GM12878 (cell line): ENCODE measurements at regions not wholly inside any gene's neighbourhood (a gene's known extent, or its start where the extent isn't known, plus 50 kb on each side); places are given as distances from the start of the nearest gene placed in this dataset.

ENCODE experiments used
- ATAC-seq: fragments of 200-7000 bp; cut with Tn5 transposase; 3 replicates; pipeline ENCODE4 v1.9.1; 2020; ENCODE audit warnings: mild to moderate bottlenecking, moderate library complexity
- BruUV-seq: library from RNA; stranded (reverse); fragments of 400-500 nt; replicated peaks from 2 replicates; lab custom pipeline; 2021; lab: Mats Ljungman, UMichigan
- CTCF ChIA-PET: fragments of 300-600 bp; sonication (Branson Sonifier 250); formaldehyde crosslinking; extraction: SDS; loops from one replicate; lab custom pipeline; 2021; ENCODE audit warnings: inconsistent platforms; lab: Yijun Ruan, JAX
- POLR2A ChIA-PET: fragments of 350-600 bp; formaldehyde crosslinking; extraction: SDS; loops from one replicate; lab custom pipeline; 2021; ENCODE audit warnings: inconsistent platforms; lab: Charles Lee
- RAD21 ChIA-PET: fragments of 300-600 bp; sonication (Branson Sonifier 250); formaldehyde crosslinking; loops from one replicate; lab custom pipeline; 2023; ENCODE audit warnings: antibody characterized with exemption; ENCODE audit not compliant: unreplicated experiment; lab: Charles Lee
- SMC1A ChIA-PET: fragments of 300-600 bp; sonication (Branson Sonifier 250); formaldehyde crosslinking; loops from one replicate; lab custom pipeline; 2023; ENCODE audit not compliant: unreplicated experiment, uncharacterized antibody; lab: Charles Lee
- DNase-seq: peaks from one replicate; pipeline ENCODE4 v3.0.0-alpha.2; 2011; ENCODE audit warnings: low read depth, low spot score
- FAIRE-seq: peaks from 3 replicates; lab custom pipeline; 2011; peaks lifted over from hg19 to GRCh38; lab: Jason Lieb, UNC
- H2AFZ ChIP-seq: 2 replicates; pipeline ENCODE4 v1.6.0; 2011; ENCODE audit warnings: low read depth, low read length, control low read depth; ENCODE audit not compliant: control insufficient read depth
- H3K27ac ChIP-seq: 2 replicates; pipeline ENCODE4 v1.5.1; 2011; ENCODE audit warnings: control low read depth; ENCODE audit not compliant: control insufficient read depth, insufficient read depth
- H3K27me3 ChIP-seq, 2 experiments: replicated peaks in 1 of 2; 2 replicates each; pipeline versions ENCODE4 v1.6.0 to v1.6.1; 2011; ENCODE audit warnings: low read length in 1 of 2; ENCODE audit not compliant: control insufficient read depth in 2 of 2, insufficient read depth in 2 of 2
- H3K36me3 ChIP-seq, 2 experiments: 2 replicates each; pipeline ENCODE4 v1.5.1; 2011; ENCODE audit warnings: low read length in 1 of 2; ENCODE audit not compliant: control insufficient read depth in 2 of 2, insufficient read depth in 2 of 2
- H3K4me1 ChIP-seq: 2 replicates; pipeline ENCODE4 v1.6.1; 2011; ENCODE audit warnings: mild to moderate bottlenecking, low read length, moderate library complexity, mixed read lengths; ENCODE audit not compliant: control insufficient read depth, insufficient read depth
- H3K4me2 ChIP-seq: 2 replicates; pipeline ENCODE4 v1.6.0; 2011; ENCODE audit warnings: control low read depth; ENCODE audit not compliant: control insufficient read depth, insufficient read depth
- H3K4me3 ChIP-seq: fragments of 200-600 bp; sonication (generic); 2 replicates; pipeline ENCODE4 v1.5.1; 2016
- H3K79me2 ChIP-seq: 2 replicates; pipeline ENCODE4 v1.6.0; 2011; ENCODE audit warnings: low read length; ENCODE audit not compliant: control insufficient read depth, insufficient read depth
- H3K9ac ChIP-seq: 2 replicates; pipeline ENCODE4 v1.8.0; 2011; ENCODE audit warnings: low read length, control low read depth, mixed read lengths; ENCODE audit not compliant: control insufficient read depth, insufficient read depth
- H3K9me3 ChIP-seq: replicated peaks from 3 replicates; pipeline ENCODE4 v1.5.1; 2011; ENCODE audit warnings: mild to moderate bottlenecking, low read length; ENCODE audit not compliant: control insufficient read depth, insufficient read depth
- H4K20me1 ChIP-seq: 2 replicates; pipeline ENCODE4 v1.6.0; 2011; ENCODE audit not compliant: control insufficient read depth, insufficient read depth
- IKZF2 ChIP-seq, 2 experiments: fragments of 450-650 bp; IDR thresholded peaks; 2 replicates each; pipeline ENCODE4 v1.6.1; 2017; ENCODE audit warnings: mild to moderate bottlenecking in 2 of 2, moderate library complexity in 2 of 2
- JUND ChIP-seq: IDR thresholded peaks from 2 replicates; pipeline ENCODE4 v1.6.1; 2012; ENCODE audit warnings: low read depth, mild to moderate bottlenecking, low read length, improper control_type of control experiment, moderate library complexity
- KDM1A ChIP-seq: fragments of 200-600 bp; sonication (generic); IDR thresholded peaks from 2 replicates; pipeline ENCODE4 v1.6.1; 2016; ENCODE audit warnings: borderline replicate concordance
- MTA2 ChIP-seq: fragments of 450-650 bp; IDR thresholded peaks from 2 replicates; pipeline ENCODE4 v1.6.1; 2016; ENCODE audit warnings: low read depth, mild to moderate bottlenecking, moderate library complexity
- RAD51 ChIP-seq: fragments of 450-650 bp; IDR thresholded peaks from 2 replicates; pipeline ENCODE4 v1.6.1; 2016; ENCODE audit warnings: moderate library complexity, mild to moderate bottlenecking, inconsistent platforms
- RB1 ChIP-seq: fragments of 450-650 bp; formaldehyde crosslinking; IDR thresholded peaks from 2 replicates; pipeline ENCODE4 v1.6.1; 2017; ENCODE audit warnings: mild to moderate bottlenecking, borderline replicate concordance
- RUNX3 ChIP-seq: IDR thresholded peaks from 2 replicates; pipeline ENCODE4 v1.6.1; 2012; ENCODE audit warnings: low read length, inconsistent platforms
- SMARCA5 ChIP-seq: fragments of 450-650 bp; IDR thresholded peaks from 2 replicates; pipeline ENCODE4 v1.6.1; 2017; ENCODE audit warnings: mild to moderate bottlenecking
- SMC3 ChIP-seq: IDR thresholded peaks from 2 replicates; pipeline ENCODE4 v1.6.1; 2011; ENCODE audit warnings: low read length, improper control_type of control experiment, borderline replicate concordance
- SPI1 ChIP-seq: IDR thresholded peaks from 2 replicates; pipeline ENCODE4 v1.6.1; 2011; ENCODE audit warnings: low read depth, mild to moderate bottlenecking, low read length, moderate library complexity, borderline replicate concordance; ENCODE audit not compliant: insufficient read depth
- SREBF1 ChIP-seq: IDR thresholded peaks from 2 replicates; pipeline ENCODE4 v1.6.1; 2012; ENCODE audit warnings: mild to moderate bottlenecking, low read length
- SREBF2 ChIP-seq: IDR thresholded peaks from 2 replicates; pipeline ENCODE4 v1.6.1; 2012; ENCODE audit warnings: mild to moderate bottlenecking, low read length
- STAT3 ChIP-seq: IDR thresholded peaks from 2 replicates; pipeline ENCODE4 v1.6.1; 2011; ENCODE audit warnings: low read depth, low read length, improper control_type of control experiment
- TCF12 ChIP-seq: IDR thresholded peaks from 2 replicates; pipeline ENCODE4 v1.6.1; 2011; ENCODE audit warnings: low read depth, mild to moderate bottlenecking, low read length
- TCF7 ChIP-seq: IDR thresholded peaks from 2 replicates; pipeline ENCODE4 v1.6.1; 2014; ENCODE audit warnings: antibody characterized with exemption, borderline replicate concordance
- USF2 ChIP-seq: IDR thresholded peaks from 2 replicates; pipeline ENCODE4 v1.6.1; 2011; ENCODE audit warnings: low read depth, low read length, improper control_type of control experiment, borderline replicate concordance
- YBX1 ChIP-seq: fragments of 450-650 bp; IDR thresholded peaks from 2 replicates; pipeline ENCODE4 v1.6.1; 2016; ENCODE audit warnings: antibody characterized with exemption
- ZNF217 ChIP-seq: fragments of 450-650 bp; IDR thresholded peaks from 2 replicates; pipeline ENCODE4 v1.6.1; 2017; ENCODE audit warnings: antibody characterized with exemption, mild to moderate bottlenecking
- WGBS: methylation state at CpG from one replicate; pipeline ENCODE4 v1.1.6; 2016; ENCODE audit warnings: low lambda C conversion rate; ENCODE audit not compliant: insufficient replicate concordance, insufficient coverage; ENCODE audit errors: missing lambda C conversion rate; 5-methylcytosine and 5-hydroxymethylcytosine counted together
- in situ Hi-C: fragments of 300-500 bp; cut with MboI; formaldehyde crosslinking; loops from 9 replicates; pipeline ENCODE4 v1.14.3; 2018; ENCODE audit warnings: mixed read lengths
- intact Hi-C: fragments of 100-400 bp; cut with micrococcal nuclease; formaldehyde crosslinking; loops from one replicate; pipeline ENCODE4 v1.14.2; 2022; ENCODE audit not compliant: unreplicated experiment

GRCh38 chr15:69849232-69849610, 248.5 kb downstream of the TLE3 start (continued):
- TF ChIP-seq MTA2 (no peak), RB1 (no peak), STAT3 (no peak), IKZF2 (IDR thresholded peaks at IDR 0.05) (no peak), SREBF2 (no peak), SMC3 (no peak)

GRCh38 chr15:69852482-69852881, 245.2 kb downstream of the TLE3 start:
- CTCF ChIA-PET, result no interaction called here
- SMC1A ChIA-PET, result no interaction called here
- Histone ChIP-seq H3K9ac (no peak overlapping the region), H3K4me2 (no peak overlapping the region), H3K4me1 (no peaks in the 10 kb centered on the region), H3K9me3 (no peaks in the 10 kb centered on the region; the same call in 2 of the 3 replicates), H4K20me1 (no peaks in the 10 kb centered on the region), H3K27ac (no peak overlapping the region), H3K36me3 (no peaks in the 10 kb centered on the region), H2AFZ (no peak overlapping the region), H3K27me3 (peaks cover 0 to 2% of the 10 kb centered on the region in 2 experiments; a peak in 2 of 4 replicates), H3K79me2 (no peaks in the 10 kb centered on the region), H3K4me3 (no peak overlapping the region)
- DNase-seq (no peak), FAIRE-seq (no peak), ATAC-seq (no peak)
- in situ Hi-C loops (no loop called here), intact Hi-C loops (no loop called here)
- TF ChIP-seq TCF12, result no peak
- no peak for TF ChIP-seq RUNX3
- no peak for TF ChIP-seq SMARCA5
- no peak for TF ChIP-seq ZNF217
- no peak for TF ChIP-seq YBX1
- no peak for TF ChIP-seq SPI1
- no peak for TF ChIP-seq JUND
- no peak for TF ChIP-seq TCF7
- TF ChIP-seq USF2, result no peak
- no peak for TF ChIP-seq SREBF1
- no peak for TF ChIP-seq RAD51
- TF ChIP-seq KDM1A, result no peak
- POLR2A ChIA-PET, result interaction anchor here (0.5 kb wide), 1 partner anchor 423 kb away, joined by 4 read pairs; no protein-coding TSS in a partner anchor
- no TSS peak for BruUV-seq
- RAD21 ChIA-PET, result no interaction called here
- 44% methylated on average over 3 of the region's 3 CpGs for WGBS
